HepG2 (cell line): ENCODE measurements at regions not wholly inside any gene's neighbourhood (a gene's known extent, or its start where the extent isn't known, plus 50 kb on each side); places are given as distances from the start of the nearest gene placed in this dataset.

Experiments
- ATAC-seq: fragments of 200-7000 bp; cut with Tn5 transposase; 3 replicates; pipeline ENCODE4 v1.9.1; 2020; ENCODE audit warnings: mild to moderate bottlenecking, moderate library complexity
- BruUV-seq: library from RNA; stranded (reverse); fragments of 400-500 nt; replicated peaks from 2 replicates; lab custom pipeline; 2021; lab: Mats Ljungman, UMichigan
- CTCF ChIA-PET: fragments of 300-600 bp; formaldehyde crosslinking; extraction: SDS; loops from one replicate; lab custom pipeline; 2021; ENCODE audit warnings: low total read pairs, inconsistent platforms, low intra/inter-chr PET ratio; lab: Yijun Ruan, JAX
- POLR2A ChIA-PET: fragments of 350-600 bp; sonication (Branson Sonifier 250); formaldehyde crosslinking; loops from one replicate; lab custom pipeline; 2020; ENCODE audit warnings: antibody characterized with exemption, inconsistent platforms; lab: Yijun Ruan, JAX
- DNase-seq: peaks from one replicate; pipeline ENCODE4 v3.0.0-alpha.2; 2015; ENCODE audit warnings: low spot score
- FAIRE-seq: peaks from 3 replicates; lab custom pipeline; 2011; peaks lifted over from hg19 to GRCh38; lab: Jason Lieb, UNC
- H2AFZ ChIP-seq: one replicate; pipeline ENCODE4 v1.6.1; 2011; ENCODE audit warnings: low read length, inconsistent platforms
- H3K27ac ChIP-seq: fragments of 300-600 bp; 3 replicates; pipeline ENCODE4 v1.8.0; 2011; ENCODE audit warnings: mixed run types, mild to moderate bottlenecking, mixed read lengths, low read length, inconsistent platforms; ENCODE audit not compliant: insufficient read depth; ENCODE audit errors: extremely low read length
- H3K27me3 ChIP-seq, 2 experiments: fragments of 200-600 bp in 1 of 2; 2 replicates in 1 of 2; 3 replicates in 1 of 2; pipeline versions ENCODE4 v1.6.0 to v1.8.0; 2011; ENCODE audit warnings: low read length in 2 of 2, mild to moderate bottlenecking in 2 of 2, moderate library complexity in 2 of 2, inconsistent platforms in 1 of 2; ENCODE audit not compliant: insufficient read depth in 2 of 2, control insufficient read depth in 1 of 2
- H3K36me3 ChIP-seq, 2 experiments: fragments of 200-600 bp in 1 of 2; replicated peaks in 1 of 2; 2 replicates in 1 of 2; 3 replicates in 1 of 2; pipeline versions ENCODE4 v1.5.1 to v1.8.0; 2011; ENCODE audit warnings: low read length in 2 of 2, inconsistent platforms in 1 of 2; ENCODE audit not compliant: insufficient read depth in 2 of 2, control insufficient read depth in 1 of 2
- H3K4me1 ChIP-seq: 2 replicates; pipeline ENCODE4 v1.5.1; 2012; ENCODE audit warnings: low read length, inconsistent platforms; ENCODE audit not compliant: insufficient read depth
- H3K4me2 ChIP-seq: 2 replicates; pipeline ENCODE4 v1.6.0; 2011; ENCODE audit warnings: low read depth, low read length, inconsistent platforms
- H3K4me3 ChIP-seq, 3 experiments: fragments of 200-600 bp in 1 of 3; sonication (generic), shearing (Covaris generic) in 1 of 3; replicated peaks in 1 of 3; 2 replicates each; pipeline ENCODE4 v1.5.1; 2011 to 2016; ENCODE audit warnings: low read length in 3 of 3, inconsistent platforms in 2 of 3, low read depth in 2 of 3, mild to moderate bottlenecking in 2 of 3, control low read depth in 1 of 3, mixed read lengths in 1 of 3; ENCODE audit not compliant: insufficient read depth in 1 of 3
- H3K79me2 ChIP-seq: one replicate; pipeline ENCODE4 v1.6.1; 2011; ENCODE audit warnings: low read length, inconsistent platforms; ENCODE audit not compliant: insufficient read depth
- H3K9ac ChIP-seq: 2 replicates; pipeline ENCODE4 v1.6.0; 2011; ENCODE audit warnings: mild to moderate bottlenecking, low read depth, low read length, inconsistent platforms; ENCODE audit not compliant: insufficient read depth
- H3K9me3 ChIP-seq: 2 replicates; pipeline ENCODE4 v1.5.1; 2012; ENCODE audit warnings: mild to moderate bottlenecking, low read length
- H4K20me1 ChIP-seq: 2 replicates; pipeline ENCODE4 v1.6.0; 2011; ENCODE audit warnings: inconsistent platforms, mild to moderate bottlenecking, low read length, moderate library complexity; ENCODE audit not compliant: insufficient read depth
- CAMTA2 ChIP-seq: sonication (generic); formaldehyde crosslinking; IDR thresholded peaks from 2 replicates; pipeline ENCODE4 v1.4.0; 2020; ENCODE audit warnings: mild to moderate bottlenecking, missing genetic modification reagents, borderline replicate concordance
- ELF1 ChIP-seq: sonication (generic); formaldehyde crosslinking; IDR thresholded peaks from 2 replicates; pipeline ENCODE4 v1.4.0; 2020; ENCODE audit warnings: missing genetic modification reagents
- GATAD2A ChIP-seq: IDR thresholded peaks from 2 replicates; pipeline ENCODE4 v1.6.1; 2016
- NR1H2 ChIP-seq: sonication (generic); formaldehyde crosslinking; IDR thresholded peaks from 2 replicates; pipeline ENCODE4 v1.8.1; 2022; ENCODE audit warnings: low read depth, missing genetic modification reagents, borderline replicate concordance
- STAT5B ChIP-seq: sonication (generic); formaldehyde crosslinking; IDR thresholded peaks from 2 replicates; pipeline ENCODE4 v1.4.0; 2020; ENCODE audit warnings: missing genetic modification reagents
- TMF1 ChIP-seq: sonication (generic); formaldehyde crosslinking; IDR thresholded peaks from 2 replicates; pipeline ENCODE4 v1.8.1; 2022; ENCODE audit warnings: low read depth, missing genetic modification reagents
- ZBTB1 ChIP-seq: sonication (generic); formaldehyde crosslinking; IDR thresholded peaks from 2 replicates; pipeline ENCODE4 v1.4.0; 2020; ENCODE audit warnings: missing genetic modification reagents, borderline replicate concordance
- ZNF230 ChIP-seq: sonication (generic); formaldehyde crosslinking; IDR thresholded peaks from 2 replicates; pipeline ENCODE4 v1.4.0; 2020; ENCODE audit warnings: mild to moderate bottlenecking, missing genetic modification reagents
- ZNF274 ChIP-seq: sonication (generic); formaldehyde crosslinking; IDR thresholded peaks from 2 replicates; pipeline ENCODE4 v1.5.1; 2020; ENCODE audit warnings: mild to moderate bottlenecking, missing genetic modification reagents
- ZNF296 ChIP-seq: sonication (generic); formaldehyde crosslinking; conservative IDR thresholded peaks from 2 replicates; pipeline ENCODE4 v1.5.0; 2020; ENCODE audit warnings: mild to moderate bottlenecking, missing genetic modification reagents
- ZNF350 ChIP-seq: sonication (generic); formaldehyde crosslinking; IDR thresholded peaks from 2 replicates; pipeline ENCODE4 v1.4.0; 2020; ENCODE audit warnings: mild to moderate bottlenecking, low read depth, missing genetic modification reagents, borderline replicate concordance
- WGBS: methylation state at CpG from one replicate; pipeline ENCODE4 v1.1.6; 2017; ENCODE audit warnings: low lambda C conversion rate; 5-methylcytosine and 5-hydroxymethylcytosine counted together
- in situ Hi-C: cut with HindIII; loops from 2 replicates; pipeline ENCODE4 v1.10.0; 2017; ENCODE audit warnings: low pct_unique_long_range_greater_than_20kb; ENCODE audit not compliant: extremely low pct_ligation_motif_present
- intact Hi-C: fragments of 100-400 bp; cut with micrococcal nuclease; formaldehyde crosslinking; loops from one replicate; pipeline ENCODE4 v1.10.0; 2022; ENCODE audit not compliant: unreplicated experiment
- TF ChIP-seq, protein P1 (sequence below): sonication (generic); formaldehyde crosslinking; IDR thresholded peaks from 2 replicates; pipeline ENCODE4 v1.8.1; 2023; ENCODE audit warnings: mild to moderate bottlenecking, moderate library complexity, missing genetic modification reagents
- TF ChIP-seq, protein P2 (sequence below): sonication (generic); formaldehyde crosslinking; conservative IDR thresholded peaks from 2 replicates; pipeline ENCODE4 v1.4.0; 2020; ENCODE audit warnings: missing genetic modification reagents
- TF ChIP-seq, protein P3 (sequence below): sonication (generic); formaldehyde crosslinking; IDR thresholded peaks from 2 replicates; pipeline ENCODE4 v1.4.0; 2020; ENCODE audit warnings: mild to moderate bottlenecking, missing genetic modification reagents

DNA sequence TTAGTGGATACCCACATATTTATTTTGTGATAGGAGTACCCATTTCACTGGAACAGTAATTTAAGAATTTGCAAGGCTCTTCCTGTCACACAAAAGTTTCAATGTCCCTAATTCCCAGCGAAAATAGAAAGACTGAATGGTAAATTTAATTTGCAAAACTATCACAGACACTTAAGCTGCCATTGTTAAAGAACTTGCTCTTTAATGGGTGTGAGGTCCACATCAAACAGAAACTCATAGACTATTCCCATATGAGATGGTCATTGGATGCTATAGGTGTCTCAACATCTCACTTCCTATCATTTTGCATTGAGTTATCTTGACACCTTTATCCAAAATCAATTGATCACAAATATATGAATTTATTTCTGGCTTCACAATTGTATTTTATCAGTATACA is 415.9 kb downstream of the GPAM start:
- DNase-seq (no peak), ATAC-seq (no peak), FAIRE-seq (no peak)
- intact Hi-C loops (no loop called here), in situ Hi-C loops (no loop called here)
- no peaks in the 10 kb centered on the region for H3K4me1 ChIP-seq
- WGBS: 0% methylated on average over 1 of the region's 1 CpG
- H3K27me3 ChIP-seq: no peaks in the 10 kb centered on the region
- CTCF ChIA-PET: no interaction called here
- no peaks in the 10 kb centered on the region for H4K20me1 ChIP-seq
- no peak overlapping the region for H2AFZ ChIP-seq
- no peaks in the 10 kb centered on the region for H3K36me3 ChIP-seq
- H3K27ac ChIP-seq: no peak overlapping the region
- POLR2A ChIA-PET: no interaction called here
- no TSS peak for BruUV-seq
- H3K79me2 ChIP-seq: no peaks in the 10 kb centered on the region
- H3K9me3 ChIP-seq: no peaks in the 10 kb centered on the region
- TF ChIP-seq ELF1 (CRISPR knock-in tag) (no peak), ZNF296 (CRISPR knock-in tag) (no peak), TMF1 (CRISPR knock-in tag) (no peak), NR1H2 (CRISPR knock-in tag) (no peak)
- no peak overlapping the region for H3K4me2 ChIP-seq
- H3K4me3 ChIP-seq: no peak overlapping the region
- no peak overlapping the region for H3K9ac ChIP-seq

DNA sequence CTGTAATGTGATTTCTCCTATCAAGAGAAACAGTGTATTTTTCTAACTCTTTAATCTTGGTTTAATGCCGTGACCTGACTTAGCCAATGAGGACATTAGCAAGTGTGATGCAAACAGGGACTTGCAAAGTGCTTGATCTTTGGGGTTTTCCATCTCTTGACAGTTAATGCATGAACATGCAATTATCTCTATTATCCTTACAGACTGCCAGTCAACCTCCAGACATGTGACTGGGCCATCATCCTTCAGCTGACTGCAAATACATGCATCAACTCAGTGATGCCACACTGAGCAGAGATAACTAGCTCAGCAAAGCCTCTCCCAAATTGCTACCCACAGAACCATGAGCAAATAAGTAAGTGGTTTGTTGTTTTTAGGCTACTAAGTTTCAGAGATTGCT is 409.6 kb downstream of the GPAM start:
- Histone ChIP-seq H3K9me3 (no peaks in the 10 kb centered on the region), H4K20me1 (no peaks in the 10 kb centered on the region), H3K4me1 (no peaks in the 10 kb centered on the region), H3K9ac (no peak overlapping the region), H3K4me2 (no peak overlapping the region), H2AFZ (no peak overlapping the region), H3K27me3 (no peaks in the 10 kb centered on the region), H3K27ac (no peak overlapping the region), H3K4me3 (no peak overlapping the region), H3K79me2 (no peaks in the 10 kb centered on the region), H3K36me3 (no peaks in the 10 kb centered on the region)
- TF ChIP-seq ZNF274 (CRISPR knock-in tag): no peak
- no peak for TF ChIP-seq ZNF230 (CRISPR knock-in tag)
- no peak for TF ChIP-seq CAMTA2 (CRISPR knock-in tag)
- no peak for TF ChIP-seq GATAD2A
- TF ChIP-seq, protein P1, sequence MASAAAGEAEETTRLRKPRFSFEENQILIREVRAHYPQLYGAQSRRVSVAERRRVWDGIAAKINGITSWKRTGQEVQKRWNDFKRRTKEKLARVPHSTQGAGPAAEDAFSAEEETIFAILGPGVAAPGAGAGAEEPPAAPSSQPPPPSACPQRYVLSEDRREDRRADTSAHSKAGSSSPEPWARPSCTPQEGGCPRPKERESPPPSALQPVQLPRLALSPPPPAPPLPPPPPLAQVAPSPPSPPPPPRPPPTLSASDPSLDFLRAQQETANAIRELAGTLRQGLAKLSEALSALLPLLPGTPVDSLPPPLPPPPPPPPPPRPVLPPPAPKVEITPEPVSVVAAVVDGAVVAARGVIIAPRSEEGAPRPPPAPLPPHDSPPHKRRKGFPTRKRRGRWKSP: no peak
- TF ChIP-seq, protein P2, sequence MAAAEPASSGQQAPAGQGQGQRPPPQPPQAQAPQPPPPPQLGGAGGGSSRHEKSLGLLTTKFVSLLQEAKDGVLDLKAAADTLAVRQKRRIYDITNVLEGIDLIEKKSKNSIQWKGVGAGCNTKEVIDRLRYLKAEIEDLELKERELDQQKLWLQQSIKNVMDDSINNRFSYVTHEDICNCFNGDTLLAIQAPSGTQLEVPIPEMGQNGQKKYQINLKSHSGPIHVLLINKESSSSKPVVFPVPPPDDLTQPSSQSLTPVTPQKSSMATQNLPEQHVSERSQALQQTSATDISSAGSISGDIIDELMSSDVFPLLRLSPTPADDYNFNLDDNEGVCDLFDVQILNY (CRISPR knock-in tag): no peak
- no peak for TF ChIP-seq STAT5B
- TF ChIP-seq ZNF350 (CRISPR knock-in tag): no peak
- TF ChIP-seq, protein P3, sequence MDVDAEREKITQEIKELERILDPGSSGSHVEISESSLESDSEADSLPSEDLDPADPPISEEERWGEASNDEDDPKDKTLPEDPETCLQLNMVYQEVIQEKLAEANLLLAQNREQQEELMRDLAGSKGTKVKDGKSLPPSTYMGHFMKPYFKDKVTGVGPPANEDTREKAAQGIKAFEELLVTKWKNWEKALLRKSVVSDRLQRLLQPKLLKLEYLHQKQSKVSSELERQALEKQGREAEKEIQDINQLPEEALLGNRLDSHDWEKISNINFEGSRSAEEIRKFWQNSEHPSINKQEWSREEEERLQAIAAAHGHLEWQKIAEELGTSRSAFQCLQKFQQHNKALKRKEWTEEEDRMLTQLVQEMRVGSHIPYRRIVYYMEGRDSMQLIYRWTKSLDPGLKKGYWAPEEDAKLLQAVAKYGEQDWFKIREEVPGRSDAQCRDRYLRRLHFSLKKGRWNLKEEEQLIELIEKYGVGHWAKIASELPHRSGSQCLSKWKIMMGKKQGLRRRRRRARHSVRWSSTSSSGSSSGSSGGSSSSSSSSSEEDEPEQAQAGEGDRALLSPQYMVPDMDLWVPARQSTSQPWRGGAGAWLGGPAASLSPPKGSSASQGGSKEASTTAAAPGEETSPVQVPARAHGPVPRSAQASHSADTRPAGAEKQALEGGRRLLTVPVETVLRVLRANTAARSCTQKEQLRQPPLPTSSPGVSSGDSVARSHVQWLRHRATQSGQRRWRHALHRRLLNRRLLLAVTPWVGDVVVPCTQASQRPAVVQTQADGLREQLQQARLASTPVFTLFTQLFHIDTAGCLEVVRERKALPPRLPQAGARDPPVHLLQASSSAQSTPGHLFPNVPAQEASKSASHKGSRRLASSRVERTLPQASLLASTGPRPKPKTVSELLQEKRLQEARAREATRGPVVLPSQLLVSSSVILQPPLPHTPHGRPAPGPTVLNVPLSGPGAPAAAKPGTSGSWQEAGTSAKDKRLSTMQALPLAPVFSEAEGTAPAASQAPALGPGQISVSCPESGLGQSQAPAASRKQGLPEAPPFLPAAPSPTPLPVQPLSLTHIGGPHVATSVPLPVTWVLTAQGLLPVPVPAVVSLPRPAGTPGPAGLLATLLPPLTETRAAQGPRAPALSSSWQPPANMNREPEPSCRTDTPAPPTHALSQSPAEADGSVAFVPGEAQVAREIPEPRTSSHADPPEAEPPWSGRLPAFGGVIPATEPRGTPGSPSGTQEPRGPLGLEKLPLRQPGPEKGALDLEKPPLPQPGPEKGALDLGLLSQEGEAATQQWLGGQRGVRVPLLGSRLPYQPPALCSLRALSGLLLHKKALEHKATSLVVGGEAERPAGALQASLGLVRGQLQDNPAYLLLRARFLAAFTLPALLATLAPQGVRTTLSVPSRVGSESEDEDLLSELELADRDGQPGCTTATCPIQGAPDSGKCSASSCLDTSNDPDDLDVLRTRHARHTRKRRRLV (CRISPR knock-in tag): no peak
- TF ChIP-seq ZBTB1 (CRISPR knock-in tag): no peak
- BruUV-seq: no TSS peak
- WGBS: 0% methylated on average over 1 of the region's 1 CpG
- intact Hi-C loops: no loop called here
- ChIA-PET CTCF (no interaction called here), POLR2A (no interaction called here)
- in situ Hi-C loops: no loop called here
- DNase-seq: no peak
- no peak for FAIRE-seq
- no peak for ATAC-seq
